HG03558 (cell line): ENCODE measurements at regions not wholly inside any gene's neighbourhood (a gene's known extent, or its start where the extent isn't known, plus 50 kb on each side); places are given as distances from the start of the nearest gene placed in this dataset.
"Not testable (repeated sequence)": the region's sequence is repeated elsewhere in the genome, so short reads cannot be mapped to it uniquely, and the experiment has no call there.

ENCODE experiments used
- ATAC-seq: cut with Tn5 transposase; IDR thresholded peaks from one replicate; pipeline ENCODE4 v1.9.1; 2021; ENCODE audit warnings: moderate number of reproducible peaks; ENCODE audit not compliant: unreplicated experiment; ENCODE audit errors: extremely low read depth

- ATAC-seq = no peak
Observed at GRCh38 chr11:96760306-96760705, 370.5 kb downstream of the JRKL start.

GRCh38 chr11:96760815-96761214 lies 371.0 kb downstream of the JRKL start:
- ATAC-seq = no peak

- ATAC-seq = no peak
Observed at GRCh38 chr11:96761451-96761850, 371.6 kb downstream of the JRKL start.

GRCh38 chr11:96763244-96763643 lies 373.4 kb downstream of the JRKL start:
- no peak for ATAC-seq

GRCh38 chr11:96778272-96778671 lies 388.5 kb downstream of the JRKL start:
- ATAC-seq = no peak

DNA sequence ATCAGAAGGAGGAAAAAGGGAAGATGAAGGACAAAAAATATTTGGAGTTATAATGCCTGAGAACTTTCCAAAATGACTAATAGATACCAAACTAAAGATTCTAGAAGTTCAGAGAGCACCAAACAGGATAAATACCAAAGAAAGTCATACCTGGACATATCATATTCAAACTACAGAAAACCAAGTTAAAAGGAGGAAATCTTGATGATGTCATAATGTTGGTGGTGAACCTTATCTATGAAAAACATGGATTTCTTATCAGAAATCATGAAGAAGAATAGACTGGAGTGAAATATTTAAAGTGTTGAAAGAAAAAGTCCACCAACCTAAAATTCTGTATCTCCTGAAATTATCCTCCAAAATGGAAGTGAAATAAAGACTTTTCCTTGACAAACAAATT lies 389.2 kb downstream of the JRKL start:
- no peak for ATAC-seq

GRCh38 chr11:96781082-96781481 lies 391.3 kb downstream of the JRKL start:
- ATAC-seq = no peak

- no peak for ATAC-seq
Observed at GRCh38 chr11:96782632-96783031, 392.8 kb downstream of the JRKL start.

- no peak for ATAC-seq
Observed at GRCh38 chr11:96783311-96783710, 393.5 kb downstream of the JRKL start.

GRCh38 chr11:96785073-96785472 lies 395.3 kb downstream of the JRKL start:
- no peak for ATAC-seq

DNA sequence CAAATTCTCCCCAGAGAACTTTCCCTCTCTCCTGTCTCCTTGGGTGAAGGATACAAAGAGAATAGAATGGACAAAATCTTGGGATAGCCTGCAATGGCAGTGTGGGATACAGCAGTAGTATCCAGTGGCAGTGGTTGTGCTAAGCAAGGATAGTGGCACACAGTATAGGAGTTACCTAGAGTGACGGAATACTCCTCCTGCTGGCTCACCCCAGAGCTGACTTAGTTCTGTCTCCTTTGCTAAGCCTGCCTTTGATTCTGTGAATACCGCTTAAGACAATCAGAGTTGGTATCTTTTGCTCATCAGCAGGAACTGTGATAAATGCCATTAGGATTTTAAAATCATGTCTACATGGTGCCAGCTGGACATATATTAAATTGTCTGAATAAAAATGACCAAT lies 404.3 kb downstream of the JRKL start:
- no peak for ATAC-seq

GRCh38 chr11:96798445-96798844 lies 408.6 kb downstream of the JRKL start:
- ATAC-seq = no peak

DNA sequence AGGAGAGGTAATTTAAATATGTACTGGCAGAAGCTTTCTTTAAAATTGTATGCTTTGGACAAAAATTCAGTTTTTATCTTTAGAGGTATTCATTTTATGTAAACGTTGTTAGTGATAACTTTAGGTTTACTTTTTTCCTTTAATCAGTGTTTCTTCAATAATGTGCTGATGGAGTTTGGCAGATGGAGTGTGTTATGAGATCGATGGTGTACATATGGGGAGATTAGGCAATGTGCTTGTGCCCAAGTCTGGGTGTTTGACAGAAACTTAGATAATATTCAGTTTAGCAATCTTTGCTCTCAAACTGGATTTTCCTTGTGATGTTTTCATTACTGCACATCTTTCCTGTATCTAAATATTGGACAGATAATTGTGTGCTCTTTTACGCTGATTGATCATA lies 425.4 kb downstream of the JRKL start:
- no peak for ATAC-seq

- ATAC-seq = no peak
Observed at GRCh38 chr11:96817482-96818399, 427.9 kb downstream of the JRKL start.

DNA sequence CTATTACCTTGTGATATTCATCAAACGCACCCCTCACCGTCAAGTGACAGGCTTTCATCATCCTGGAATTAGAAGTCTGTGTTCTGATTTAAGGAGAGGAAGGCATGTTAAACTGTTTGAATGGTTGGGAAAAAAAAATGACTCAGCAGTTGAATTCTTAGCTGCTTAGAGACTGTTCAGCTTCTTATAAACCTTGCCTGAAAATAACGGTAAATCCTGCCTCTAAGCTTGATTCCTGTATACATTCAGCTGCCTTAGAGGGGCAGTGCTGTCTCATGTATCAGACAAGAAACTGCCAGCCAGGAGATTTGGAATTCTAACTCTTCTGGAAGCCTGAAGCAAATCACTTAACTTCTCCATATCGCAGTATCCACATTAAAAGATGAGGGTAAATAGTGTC lies 437.4 kb downstream of the JRKL start:
- no peak for ATAC-seq

DNA sequence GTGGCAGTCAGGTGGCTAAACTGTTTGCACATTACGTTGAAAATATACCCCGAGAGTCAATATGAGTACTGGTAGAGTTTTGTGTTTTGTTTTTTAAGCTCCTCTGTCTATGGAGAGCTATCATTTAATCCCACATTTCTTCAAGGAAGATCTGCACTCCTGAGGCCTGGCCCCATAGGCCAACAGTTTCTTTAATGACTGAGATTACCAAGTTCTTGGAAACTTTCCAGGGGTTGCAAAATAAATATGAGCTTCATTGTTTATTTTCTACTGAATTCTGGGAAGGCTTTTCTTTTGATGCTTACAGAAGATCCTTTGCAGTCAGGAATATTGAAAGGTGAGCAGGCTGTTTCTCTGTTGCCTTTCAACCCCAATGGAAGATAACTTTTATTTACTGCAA lies 452.0 kb downstream of the JRKL start:
- ATAC-seq = no peak

- ATAC-seq = no peak
Observed at GRCh38 chr11:96842731-96843130, 452.9 kb downstream of the JRKL start.

DNA sequence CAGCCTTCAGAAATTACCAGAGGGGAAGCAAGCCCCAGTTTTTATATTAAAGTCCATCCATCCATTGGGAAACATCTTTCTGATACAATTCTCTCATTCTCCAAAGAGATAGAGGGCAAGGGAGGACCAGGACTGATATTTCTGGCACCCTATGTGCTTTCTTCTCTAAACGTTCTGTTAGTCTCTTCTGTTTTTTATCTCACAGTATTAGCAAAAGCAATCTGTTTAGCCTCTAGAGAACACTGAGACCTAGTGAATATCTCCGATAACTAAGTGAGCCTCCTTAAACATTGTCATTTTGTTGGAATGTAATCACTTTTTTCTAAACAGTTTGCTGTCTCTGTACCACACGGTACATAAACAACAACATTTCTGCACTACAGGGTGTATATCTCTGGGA lies 464.6 kb downstream of the JRKL start:
- ATAC-seq = no peak

GRCh38 chr11:96861722-96862121 lies 471.9 kb downstream of the JRKL start:
- ATAC-seq = not testable (repeated sequence)

- ATAC-seq = no peak
Observed at GRCh38 chr11:96863520-96863919, 473.7 kb downstream of the JRKL start.

- ATAC-seq = no peak
Observed at GRCh38 chr11:96865020-96865419, 475.2 kb downstream of the JRKL start.

GRCh38 chr11:96869207-96869606 lies 479.4 kb downstream of the JRKL start:
- no peak for ATAC-seq
